ENCODE measurements at regions not wholly inside any gene's neighbourhood (a gene's known extent, or its start where the extent isn't known, plus 50 kb on each side); places are given as distances from the start of the nearest gene placed in this dataset.

GRCh38 chr5:23635938-23636337, 128.5 kb downstream of the PRDM9 start:
- H3K4me3 ChIP-seq (ENCODE audit: low read depth, low read length), result no peak overlapping the region
- no peak for TF ChIP-seq MAX (IDR thresholded peaks at IDR 0.05; ENCODE audit: low read depth, low read length)
- DNase-seq (ENCODE audit: low read depth), result no peak

- DNase-seq (ENCODE audit: low read depth), result no peak
- H3K4me3 ChIP-seq (ENCODE audit: low read depth, low read length), result no peak overlapping the region
These were observed 131.9 kb downstream of the PRDM9 start for GRCh38 chr5:23639326-23639725.

GRCh38 chr5:23648656-23649055, 141.2 kb downstream of the PRDM9 start:
- no peak for DNase-seq (ENCODE audit: low read depth)
- H3K4me3 ChIP-seq (ENCODE audit: low read depth, low read length), result no peak overlapping the region
- TF ChIP-seq MYC (IDR thresholded peaks at IDR 0.05; ENCODE audit: low read depth, low read length) (no peak), POLR2A (IDR thresholded peaks at IDR 0.05; ENCODE audit: extremely low read depth, insufficient read length) (no peak), CTCF (IDR thresholded peaks at IDR 0.05; ENCODE audit: low read depth, low read length) (no peak), MAX (IDR thresholded peaks at IDR 0.05; ENCODE audit: low read depth, low read length) (no peak)

More at GRCh38 chr5:23639326-23639725, 131.9 kb downstream of the PRDM9 start:
- TF ChIP-seq CTCF (IDR thresholded peaks at IDR 0.05; ENCODE audit: low read depth, low read length) (no peak), MYC (IDR thresholded peaks at IDR 0.05; ENCODE audit: low read depth, low read length) (no peak), POLR2A (IDR thresholded peaks at IDR 0.05; ENCODE audit: extremely low read depth, insufficient read length) (no peak), MAX (IDR thresholded peaks at IDR 0.05; ENCODE audit: low read depth, low read length) (no peak)

GRCh38 chr5:23649594-23649993, 142.2 kb downstream of the PRDM9 start:
- TF ChIP-seq MYC (IDR thresholded peaks at IDR 0.05; ENCODE audit: low read depth, low read length), result no peak
- no peak for TF ChIP-seq POLR2A (IDR thresholded peaks at IDR 0.05; ENCODE audit: extremely low read depth, insufficient read length)
- no peak for TF ChIP-seq MAX (IDR thresholded peaks at IDR 0.05; ENCODE audit: low read depth, low read length)
- DNase-seq (ENCODE audit: low read depth), result no peak
- no peak overlapping the region for H3K4me3 ChIP-seq (ENCODE audit: low read depth, low read length)

- H3K4me3 ChIP-seq (ENCODE audit: low read depth, low read length), result no peak overlapping the region
- DNase-seq (ENCODE audit: low read depth), result no peak
- TF ChIP-seq CTCF (IDR thresholded peaks at IDR 0.05; ENCODE audit: low read depth, low read length) (no peak), POLR2A (IDR thresholded peaks at IDR 0.05; ENCODE audit: extremely low read depth, insufficient read length) (no peak), MYC (IDR thresholded peaks at IDR 0.05; ENCODE audit: low read depth, low read length) (no peak), MAX (IDR thresholded peaks at IDR 0.05; ENCODE audit: low read depth, low read length) (no peak)
These were observed 148.3 kb downstream of the PRDM9 start for GRCh38 chr5:23655674-23656073.

GRCh38 chr5:23675456-23675855, 168.0 kb downstream of the PRDM9 start:
- TF ChIP-seq POLR2A (IDR thresholded peaks at IDR 0.05; ENCODE audit: extremely low read depth, insufficient read length), result no peak
- TF ChIP-seq MAX (IDR thresholded peaks at IDR 0.05; ENCODE audit: low read depth, low read length), result no peak
- no peak for TF ChIP-seq MYC (IDR thresholded peaks at IDR 0.05; ENCODE audit: low read depth, low read length)
- no peak for TF ChIP-seq CTCF (IDR thresholded peaks at IDR 0.05; ENCODE audit: low read depth, low read length)
- DNase-seq (ENCODE audit: low read depth), result no peak
- H3K4me3 ChIP-seq (ENCODE audit: low read depth, low read length), result no peak overlapping the region

GRCh38 chr5:23677996-23678395, 170.6 kb downstream of the PRDM9 start:
- TF ChIP-seq CTCF (IDR thresholded peaks at IDR 0.05; ENCODE audit: low read depth, low read length) (no peak), POLR2A (IDR thresholded peaks at IDR 0.05; ENCODE audit: extremely low read depth, insufficient read length) (no peak), MAX (IDR thresholded peaks at IDR 0.05; ENCODE audit: low read depth, low read length) (no peak), MYC (IDR thresholded peaks at IDR 0.05; ENCODE audit: low read depth, low read length) (no peak)
- H3K4me3 ChIP-seq (ENCODE audit: low read depth, low read length), result no peak overlapping the region
- DNase-seq (ENCODE audit: low read depth), result no peak
